MM.1S (cell line): ENCODE measurements at regions not wholly inside any gene's neighbourhood (a gene's known extent, or its start where the extent isn't known, plus 50 kb on each side); places are given as distances from the start of the nearest gene placed in this dataset.

Experiments used
- DNase-seq: peaks from one replicate; pipeline ENCODE4 v3.0.0-alpha.2; 2015
- H2AFZ ChIP-seq: fragments of 300-600 bp; sonication (generic); 2 replicates; pipeline ENCODE4 v1.6.0; 2016; ENCODE audit warnings: antibody characterized with exemption, low read length
- H3F3A ChIP-seq: fragments of 300-600 bp; sonication (generic); 2 replicates; pipeline ENCODE4 v1.6.1; 2016; ENCODE audit warnings: mild to moderate bottlenecking, antibody characterized with exemption, low read length, moderate library complexity, mixed read lengths; ENCODE audit not compliant: insufficient read depth
- H3K27ac ChIP-seq: fragments of 300-600 bp; sonication (generic); 2 replicates; pipeline ENCODE4 v1.5.1; 2016; ENCODE audit warnings: mild to moderate bottlenecking, low read length
- H3K27me3 ChIP-seq: fragments of 300-600 bp; sonication (generic); replicated peaks from 2 replicates; pipeline ENCODE4 v1.6.0; 2016; ENCODE audit warnings: low read length; ENCODE audit not compliant: insufficient read depth
- H3K36me3 ChIP-seq: fragments of 300-600 bp; sonication (generic); replicated peaks from 2 replicates; pipeline ENCODE4 v1.6.1; 2016; ENCODE audit warnings: mild to moderate bottlenecking, low read length, mixed read lengths; ENCODE audit not compliant: insufficient read depth
- H3K4me1 ChIP-seq: fragments of 300-600 bp; sonication (generic); 2 replicates; pipeline ENCODE4 v1.6.1; 2016; ENCODE audit warnings: low read length, mixed read lengths
- H3K4me2 ChIP-seq: fragments of 300-600 bp; sonication (generic); 2 replicates; pipeline ENCODE4 v1.6.0; 2016; ENCODE audit warnings: low read depth, low read length
- H3K4me3 ChIP-seq: fragments of 300-600 bp; sonication (generic); 2 replicates; pipeline ENCODE4 v1.5.1; 2016; ENCODE audit warnings: low read length, mixed read lengths
- H3K79me2 ChIP-seq: fragments of 300-600 bp; sonication (generic); 2 replicates; pipeline ENCODE4 v1.6.1; 2016; ENCODE audit warnings: mixed run types, low read length, mixed read lengths
- H3K9ac ChIP-seq: fragments of 300-600 bp; sonication (generic); 2 replicates; pipeline ENCODE4 v1.6.1; 2016; ENCODE audit warnings: low read length, mixed read lengths
- H3K9me2 ChIP-seq: fragments of 300-600 bp; sonication (generic); replicated peaks from 2 replicates; pipeline ENCODE4 v1.6.1; 2016; ENCODE audit warnings: mild to moderate bottlenecking, low read length, mixed read lengths; ENCODE audit not compliant: insufficient read depth
- H3K9me3 ChIP-seq: fragments of 300-600 bp; sonication (generic); replicated peaks from 2 replicates; pipeline ENCODE4 v1.6.1; 2016; ENCODE audit warnings: mild to moderate bottlenecking, low read length, mixed read lengths; ENCODE audit not compliant: insufficient read depth
- H4K20me1 ChIP-seq: fragments of 300-600 bp; sonication (generic); 2 replicates; pipeline ENCODE4 v1.6.1; 2016; ENCODE audit warnings: mild to moderate bottlenecking, low read length, moderate library complexity, mixed read lengths; ENCODE audit not compliant: insufficient read depth
- CTCF ChIP-seq: fragments of 300-600 bp; sonication (generic); IDR thresholded peaks from 2 replicates; pipeline ENCODE4 v1.5.1; 2016; ENCODE audit warnings: antibody characterized with exemption, low read length, mixed read lengths
- EZH2 ChIP-seq: fragments of 300-600 bp; sonication (generic); optimal IDR thresholded peaks from 2 replicates; pipeline ENCODE3; 2017; ENCODE audit warnings: low read depth, mild to moderate bottlenecking, antibody characterized with exemption, low read length, mixed read lengths
- EZH2phosphoT487 ChIP-seq: fragments of 300-600 bp; sonication (generic); IDR thresholded peaks from 2 replicates; pipeline ENCODE4 v1.6.1; 2018; ENCODE audit warnings: antibody characterized with exemption, low read length

- Histone ChIP-seq H3K9me3 (no peaks in the 10 kb centered on the region), H3K4me1 (no peaks in the 10 kb centered on the region), H3K9me2 (no peaks in the 10 kb centered on the region), H3K27ac (no peak overlapping the region), H3F3A (no peaks in the 10 kb centered on the region), H2AFZ (no peak overlapping the region), H3K4me2 (no peak overlapping the region), H3K4me3 (no peak overlapping the region), H3K36me3 (no peaks in the 10 kb centered on the region), H3K9ac (no peak overlapping the region), H3K27me3 (no peaks in the 10 kb centered on the region), H4K20me1 (no peaks in the 10 kb centered on the region), H3K79me2 (no peaks in the 10 kb centered on the region)
- DNase-seq: no peak
- TF ChIP-seq EZH2: no peak
- no peak for TF ChIP-seq CTCF
These were observed 145.7 kb downstream of the AKAP11 start for GRCh38 chr13:42417626-42418025.

GRCh38 chr13:42418184-42418583 is 146.2 kb downstream of the AKAP11 start:
- no peaks in the 10 kb centered on the region for H3K9me3 ChIP-seq
- no peaks in the 10 kb centered on the region for H3K36me3 ChIP-seq
- H3K9me2 ChIP-seq: no peaks in the 10 kb centered on the region
- no peaks in the 10 kb centered on the region for H3K79me2 ChIP-seq
- H3K4me2 ChIP-seq: no peak overlapping the region
- no peak overlapping the region for H3K9ac ChIP-seq
- no peak overlapping the region for H3K27ac ChIP-seq
- H3F3A ChIP-seq: no peaks in the 10 kb centered on the region
- no peak overlapping the region for H3K4me3 ChIP-seq
- no peaks in the 10 kb centered on the region for H3K27me3 ChIP-seq
- no peaks in the 10 kb centered on the region for H4K20me1 ChIP-seq
- no peak for DNase-seq
- TF ChIP-seq EZH2 (no peak), CTCF (no peak), EZH2phosphoT487 (no peak)
- H3K4me1 ChIP-seq: no peaks in the 10 kb centered on the region
- H2AFZ ChIP-seq: no peak overlapping the region

- Histone ChIP-seq H3K27me3 (no peaks in the 10 kb centered on the region), H4K20me1 (no peaks in the 10 kb centered on the region), H3F3A (no peaks in the 10 kb centered on the region), H3K79me2 (no peaks in the 10 kb centered on the region), H3K4me2 (no peak overlapping the region), H3K9me3 (no peaks in the 10 kb centered on the region), H3K4me3 (no peak overlapping the region), H2AFZ (no peak overlapping the region), H3K27ac (no peak overlapping the region), H3K36me3 (no peaks in the 10 kb centered on the region), H3K4me1 (no peaks in the 10 kb centered on the region), H3K9ac (no peak overlapping the region), H3K9me2 (no peaks in the 10 kb centered on the region)
- TF ChIP-seq CTCF: no peak
- no peak for DNase-seq
These were observed 148.4 kb downstream of the AKAP11 start for GRCh38 chr13:42420304-42420703.

GRCh38 chr13:42422681-42423080 is 150.7 kb downstream of the AKAP11 start:
- no peak overlapping the region for H2AFZ ChIP-seq
- no peaks in the 10 kb centered on the region for H3K9me3 ChIP-seq
- H3K27ac ChIP-seq: no peak overlapping the region
- H3K79me2 ChIP-seq: no peaks in the 10 kb centered on the region
- no peak overlapping the region for H3K4me3 ChIP-seq
- H3K9ac ChIP-seq: no peak overlapping the region
- DNase-seq: no peak
- H3F3A ChIP-seq: no peaks in the 10 kb centered on the region
- no peak for TF ChIP-seq CTCF
- no peak for TF ChIP-seq EZH2phosphoT487
- TF ChIP-seq EZH2: no peak
- H3K27me3 ChIP-seq: no peaks in the 10 kb centered on the region
- H3K4me1 ChIP-seq: no peaks in the 10 kb centered on the region
- no peaks in the 10 kb centered on the region for H3K36me3 ChIP-seq
- H3K4me2 ChIP-seq: no peak overlapping the region
- no peaks in the 10 kb centered on the region for H3K9me2 ChIP-seq
- H4K20me1 ChIP-seq: no peaks in the 10 kb centered on the region
